GM13977 (cell line): ENCODE measurements at regions not wholly inside any gene's neighbourhood (a gene's known extent, or its start where the extent isn't known, plus 50 kb on each side); places are given as distances from the start of the nearest gene placed in this dataset.
"Not testable (repeated sequence)": the region's sequence is repeated elsewhere in the genome, so short reads cannot be mapped to it uniquely, and the experiment has no call there.

Experiments
- DNase-seq: peaks from one replicate; pipeline ENCODE4 v3.0.0; 2012; ENCODE audit warnings: low spot score
- CTCF ChIP-seq: IDR thresholded peaks from 2 replicates; pipeline ENCODE4 v1.5.1; 2012; ENCODE audit warnings: mild to moderate bottlenecking, control low read depth; ENCODE audit not compliant: insufficient read depth; ENCODE audit errors: extremely low read depth, missing control alignments
- in situ Hi-C: fragments of 300-500 bp; cut with MboI; formaldehyde crosslinking; loops from one replicate; pipeline ENCODE4 v1.12.0; 2022; ENCODE audit warnings: low sequenced_read_pairs, low pct_unique_long_range_greater_than_20kb, mixed read lengths, inconsistent platforms; ENCODE audit not compliant: unreplicated experiment

- in situ Hi-C loops, DNase-seq: not testable (repeated sequence)
Measured at GRCh38 chr9:104195142-104195541, 101.0 kb downstream of the SMC2 start.

- in situ Hi-C loops: no loop called here
- TF ChIP-seq CTCF: no peak
- no peak for DNase-seq
Measured at GRCh38 chr9:104200456-104200994, 106.4 kb downstream of the SMC2 start.

DNA sequence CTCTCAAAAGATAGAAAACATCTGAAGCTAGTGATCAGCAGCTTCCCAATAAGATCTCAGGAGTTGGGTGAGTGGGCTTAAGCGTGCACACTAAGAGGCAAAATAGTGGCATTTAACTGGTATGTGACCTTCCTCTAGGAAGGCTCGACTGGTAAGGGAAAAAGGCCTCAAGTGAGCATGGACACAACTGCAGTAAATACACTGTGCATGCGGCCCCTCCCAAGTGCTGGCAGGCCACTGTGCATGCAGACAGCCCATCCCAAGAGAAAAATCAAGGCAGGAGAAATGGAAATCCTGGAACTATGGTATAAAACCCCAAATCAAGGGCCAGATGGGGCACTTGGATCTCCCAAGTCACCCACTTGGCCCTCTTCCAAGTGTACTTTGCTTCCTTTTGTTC is 112.7 kb downstream of the SMC2 start:
- TF ChIP-seq CTCF: no peak
- DNase-seq: no peak
- in situ Hi-C loops: no loop called here

GRCh38 chr9:104209387-104209786 is 115.3 kb downstream of the SMC2 start:
- DNase-seq: no peak
- in situ Hi-C loops: no loop called here
- no peak for TF ChIP-seq CTCF

DNA sequence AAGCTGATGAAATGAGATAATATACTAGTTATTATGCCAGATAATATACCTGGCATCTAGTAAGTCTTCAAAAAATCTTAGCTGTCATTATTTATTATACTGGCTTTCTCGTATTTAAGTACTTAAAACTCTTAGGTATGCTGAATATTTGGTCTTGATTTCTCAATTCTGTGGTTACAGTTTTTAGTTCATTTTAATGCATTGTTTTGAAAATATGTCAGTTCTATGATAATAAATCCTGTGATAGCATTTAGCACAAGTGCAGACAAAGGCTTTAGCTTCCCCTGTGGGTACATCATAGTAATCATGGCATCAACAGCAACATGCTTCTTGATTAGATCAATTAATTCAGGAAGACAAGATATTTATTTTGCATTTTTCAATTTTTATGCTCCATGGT is 133.0 kb downstream of the SMC2 start:
- in situ Hi-C loops: no loop called here
- no peak for DNase-seq
- no peak for TF ChIP-seq CTCF

DNA sequence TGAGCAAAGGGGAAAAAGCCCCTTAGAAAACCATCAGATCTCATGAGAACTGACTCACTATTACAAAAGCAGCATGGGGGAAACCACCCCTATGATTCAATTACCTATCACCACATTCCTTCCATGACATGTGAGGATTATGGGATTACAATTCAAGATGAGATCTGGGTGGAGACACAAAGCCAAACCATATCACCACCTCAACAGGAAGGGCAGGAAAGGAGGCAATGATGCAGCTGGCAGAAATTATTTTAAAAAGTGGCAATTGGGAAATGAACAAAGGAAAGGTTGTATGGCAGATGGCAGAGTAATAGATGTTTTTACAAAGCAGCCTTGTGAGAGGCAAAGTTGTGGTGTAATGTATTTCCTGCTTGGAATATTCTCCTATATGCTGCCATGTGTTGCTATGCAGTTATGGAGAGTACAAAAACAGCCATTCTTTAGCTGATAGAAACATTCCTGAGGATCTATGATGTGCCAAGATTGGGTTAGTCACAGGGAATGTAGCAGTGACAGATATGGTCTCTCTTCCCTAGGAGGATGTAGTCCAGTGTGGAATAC is 138.8 kb downstream of the SMC2 start:
- in situ Hi-C loops: no loop called here
- no peak for DNase-seq
- TF ChIP-seq CTCF: no peak

DNA sequence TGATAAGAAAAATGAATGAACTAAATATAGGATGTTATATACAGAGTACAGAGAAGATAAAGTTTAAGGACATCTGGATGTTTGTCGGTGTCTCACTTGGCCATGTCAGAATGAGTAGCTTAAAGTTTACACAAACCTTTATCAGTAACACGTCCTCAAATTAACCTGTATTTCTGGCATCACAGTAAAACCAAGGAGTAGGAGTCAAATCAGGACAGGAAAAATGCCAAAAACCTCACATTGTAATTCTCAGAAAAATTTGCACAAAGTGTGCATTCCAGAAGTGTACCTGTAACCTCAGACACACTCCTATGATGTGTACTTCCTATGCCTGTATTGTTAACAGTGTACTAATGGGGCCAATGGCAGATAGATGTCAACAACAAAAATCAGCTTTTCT is 139.3 kb downstream of the SMC2 start:
- no peak for DNase-seq
- TF ChIP-seq CTCF: no peak
- in situ Hi-C loops: no loop called here

GRCh38 chr9:104234632-104235337 is 140.7 kb downstream of the SMC2 start:
- in situ Hi-C loops: not testable (repeated sequence)

GRCh38 chr9:104235347-104236120 is 141.4 kb downstream of the SMC2 start:
- DNase-seq, in situ Hi-C loops: not testable (repeated sequence)

More at GRCh38 chr9:104234632-104235337, 140.7 kb downstream of the SMC2 start:
- DNase-seq: not testable (repeated sequence)
